HEK293 (cell line): ENCODE measurements at regions not wholly inside any gene's neighbourhood (a gene's known extent, or its start where the extent isn't known, plus 50 kb on each side); places are given as distances from the start of the nearest gene placed in this dataset.

Source experiments
- CTCF ChIA-PET: fragments of 350-600 bp; formaldehyde crosslinking; extraction: SDS; loops from one replicate; lab custom pipeline; 2021; ENCODE audit warnings: antibody characterized with exemption; lab: Yijun Ruan, JAX
- POLR2A ChIA-PET: fragments of 300-600 bp; formaldehyde crosslinking; extraction: SDS; loops from one replicate; lab custom pipeline; 2020; ENCODE audit warnings: antibody characterized with exemption, inconsistent platforms; lab: Yijun Ruan, JAX
- H3K27ac ChIP-seq: fragments of 200-500 bp; sonication (Bioruptor generic); 2 replicates; pipeline ENCODE4 v1.5.1; 2014; ENCODE audit warnings: low read depth, low read length, control low read depth, inconsistent platforms; ENCODE audit errors: extremely low read depth
- H3K36me3 ChIP-seq, 2 experiments: fragments of 200-500 bp in 1 of 2; sonication (Bioruptor generic) in 1 of 2; 1 replicate in 1 of 2; 2 replicates in 1 of 2; pipeline ENCODE4 v1.5.1; 2014 to 2017; ENCODE audit warnings: inconsistent platforms in 2 of 2, low read length in 2 of 2; ENCODE audit not compliant: control insufficient read depth in 2 of 2, insufficient read depth in 1 of 2
- H3K4me1 ChIP-seq: fragments of 200-500 bp; sonication (Bioruptor generic); 2 replicates; pipeline ENCODE4 v1.5.1; 2014; ENCODE audit warnings: mild to moderate bottlenecking, low read length, inconsistent platforms; ENCODE audit not compliant: control insufficient read depth, insufficient read depth
- H3K4me3 ChIP-seq: 2 replicates; pipeline ENCODE4 v1.5.1; 2011; ENCODE audit warnings: low read depth, mild to moderate bottlenecking, control low read depth, low read length, moderate library complexity
- H3K9me3 ChIP-seq: fragments of 200-500 bp; sonication (Bioruptor generic); 2 replicates; pipeline ENCODE4 v1.5.1; 2014; ENCODE audit warnings: low read depth, low read length, inconsistent platforms; ENCODE audit not compliant: control insufficient read depth, insufficient read depth
- FEZF1 ChIP-seq: fragments of 450-650 bp; formaldehyde crosslinking; IDR thresholded peaks from 2 replicates; pipeline ENCODE4 v1.5.1; 2016; ENCODE audit warnings: missing biosample characterization, missing genetic modification characterization
- GFI1B ChIP-seq: fragments of 450-650 bp; formaldehyde crosslinking; IDR thresholded peaks from 2 replicates; pipeline ENCODE4 v1.5.1; 2016; ENCODE audit warnings: missing biosample characterization, missing genetic modification characterization
- OSR2 ChIP-seq: fragments of 450-650 bp; formaldehyde crosslinking; IDR thresholded peaks from 2 replicates; pipeline ENCODE4 v1.5.1; 2016; ENCODE audit warnings: missing biosample characterization, missing genetic modification characterization
- PRDM4 ChIP-seq: fragments of 450-650 bp; formaldehyde crosslinking; IDR thresholded peaks from 2 replicates; pipeline ENCODE4 v1.5.1; 2017; ENCODE audit warnings: missing biosample characterization, missing genetic modification characterization
- PRDM6 ChIP-seq: fragments of 450-650 bp; formaldehyde crosslinking; IDR thresholded peaks from 2 replicates; pipeline ENCODE4 v1.5.1; 2017; ENCODE audit warnings: missing biosample characterization, missing genetic modification characterization
- ZBTB17 ChIP-seq: fragments of 450-650 bp; formaldehyde crosslinking; IDR thresholded peaks from 2 replicates; pipeline ENCODE4 v1.5.1; 2016; ENCODE audit warnings: missing biosample characterization, missing genetic modification characterization
- ZBTB44 ChIP-seq: fragments of 450-650 bp; IDR thresholded peaks from 2 replicates; pipeline ENCODE4 v1.5.1; 2018; ENCODE audit warnings: missing biosample characterization, mild to moderate bottlenecking, missing genetic modification characterization
- ZFP37 ChIP-seq: fragments of 450-650 bp; formaldehyde crosslinking; IDR thresholded peaks from 2 replicates; pipeline ENCODE4 v1.5.1; 2016; ENCODE audit warnings: missing biosample characterization, missing genetic modification characterization
- ZNF138 ChIP-seq: fragments of 450-650 bp; formaldehyde crosslinking; IDR thresholded peaks from 2 replicates; pipeline ENCODE4 v1.5.1; 2016; ENCODE audit warnings: missing biosample characterization, missing genetic modification characterization, borderline replicate concordance
- ZNF335 ChIP-seq: fragments of 450-650 bp; formaldehyde crosslinking; conservative IDR thresholded peaks from 2 replicates; pipeline ENCODE4 v1.5.1; 2016; ENCODE audit warnings: missing biosample characterization, missing genetic modification characterization
- ZNF362 ChIP-seq: fragments of 450-650 bp; formaldehyde crosslinking; IDR thresholded peaks from 2 replicates; pipeline ENCODE4 v1.5.1; 2016; ENCODE audit warnings: missing biosample characterization, missing genetic modification characterization
- ZNF449 ChIP-seq: fragments of 450-650 bp; formaldehyde crosslinking; IDR thresholded peaks from 2 replicates; pipeline ENCODE4 v1.5.1; 2017; ENCODE audit warnings: missing biosample characterization, mild to moderate bottlenecking, missing genetic modification characterization, moderate library complexity
- ZNF48 ChIP-seq: fragments of 450-650 bp; formaldehyde crosslinking; IDR thresholded peaks from 2 replicates; pipeline ENCODE4 v1.5.1; 2016; ENCODE audit warnings: missing biosample characterization, missing genetic modification characterization
- ZNF501 ChIP-seq: fragments of 450-650 bp; formaldehyde crosslinking; IDR thresholded peaks from 2 replicates; pipeline ENCODE4 v1.5.1; 2016; ENCODE audit warnings: missing biosample characterization, missing genetic modification characterization
- ZNF530 ChIP-seq: fragments of 450-650 bp; formaldehyde crosslinking; IDR thresholded peaks from 2 replicates; pipeline ENCODE4 v1.5.1; 2016; ENCODE audit warnings: low read depth, missing biosample characterization, missing genetic modification characterization
- ZNF600 ChIP-seq: fragments of 450-650 bp; formaldehyde crosslinking; IDR thresholded peaks from 2 replicates; pipeline ENCODE4 v1.5.1; 2016; ENCODE audit warnings: missing biosample characterization, missing genetic modification characterization
- ZNF623 ChIP-seq: fragments of 450-650 bp; formaldehyde crosslinking; IDR thresholded peaks from 2 replicates; pipeline ENCODE4 v1.5.1; 2016; ENCODE audit warnings: missing biosample characterization, missing genetic modification characterization
- ZNF645 ChIP-seq: fragments of 450-650 bp; formaldehyde crosslinking; IDR thresholded peaks from 2 replicates; pipeline ENCODE4; 2016; ENCODE audit warnings: missing biosample characterization, missing genetic modification characterization
- ZNF660 ChIP-seq: fragments of 450-650 bp; IDR thresholded peaks from 2 replicates; pipeline ENCODE4 v1.5.1; 2018; ENCODE audit warnings: missing biosample characterization, mild to moderate bottlenecking, missing genetic modification characterization
- ZNF664 ChIP-seq: fragments of 450-650 bp; formaldehyde crosslinking; IDR thresholded peaks from 2 replicates; pipeline ENCODE4 v1.5.1; 2016; ENCODE audit warnings: missing biosample characterization, missing genetic modification characterization
- ZNF704 ChIP-seq: fragments of 450-650 bp; formaldehyde crosslinking; IDR thresholded peaks from 2 replicates; pipeline ENCODE4 v1.5.1; 2016; ENCODE audit warnings: missing biosample characterization, missing genetic modification characterization

GRCh38 chr16:24635900-24636610, 93.4 kb upstream of the TNRC6A start:
- Histone ChIP-seq H3K4me3 (no peak overlapping the region), H3K27ac (no peak overlapping the region), H3K4me1 (peaks cover 6% of the 10 kb centered on the region; the same call in 1 of the 2 replicates), H3K36me3 (no peaks in the 10 kb centered on the region)
- ChIA-PET CTCF (interaction anchor here (1.3 kb wide), 1 partner anchor 17 kb away, joined by 3 read pairs; no protein-coding TSS in a partner anchor), POLR2A (no interaction called here)
- 0 out of 2 replicates have a peak, but pooled peaks have one; percentile 22 for TF ChIP-seq PRDM6 (tag by site-specific recombination)
- peak; percentile 46; the same call in 1 of the 2 replicates for TF ChIP-seq ZNF600
- peak; percentile 88 for TF ChIP-seq ZBTB44 (tag by site-specific recombination)
- no peak for TF ChIP-seq ZNF664 (tag by site-specific recombination)
- 0 out of 2 replicates have a peak, but pooled peaks have one; percentile 22 for TF ChIP-seq PRDM4 (tag by site-specific recombination)
- TF ChIP-seq ZBTB17 = peak; percentile 85
- TF ChIP-seq GFI1B = peak; percentile 66; the same call in 1 of the 2 replicates
- TF ChIP-seq ZNF660 (tag by site-specific recombination) = peak; percentile 66; the same call in 1 of the 2 replicates
- 0 out of 2 replicates have a peak, but pooled peaks have one; percentile 19 for TF ChIP-seq ZNF362
- no peak for TF ChIP-seq ZNF138 (tag by site-specific recombination)
- peak; percentile 92 for TF ChIP-seq ZNF335 (tag by site-specific recombination)
- TF ChIP-seq, all 188 proteins: peak for 9
- H3K9me3 ChIP-seq = no peaks in the 10 kb centered on the region

- H3K9me3 ChIP-seq = no peaks in the 10 kb centered on the region
- no peak overlapping the region for H3K4me3 ChIP-seq
- H3K36me3 ChIP-seq = no peaks in the 10 kb centered on the region
- POLR2A ChIA-PET = no interaction called here
- H3K4me1 ChIP-seq = peaks cover 6% of the 10 kb centered on the region; the same call in 1 of the 2 replicates
- CTCF ChIA-PET = interaction anchor here (1.1 kb wide), 1 partner anchor 71 kb away, joined by 3 read pairs; no protein-coding TSS in a partner anchor
- H3K27ac ChIP-seq = no peak overlapping the region
- TF ChIP-seq GFI1B (no peak), ZNF501 (no peak), ZNF530 (tag by site-specific recombination) (no peak), ZFP37 (tag by site-specific recombination) (no peak), FEZF1 (tag by site-specific recombination) (no peak), ZNF362 (no peak), OSR2 (no peak), ZNF48 (tag by site-specific recombination) (no peak), ZNF623 (tag by site-specific recombination) (no peak), ZNF704 (no peak), ZNF449 (tag by site-specific recombination) (no peak), ZNF645 (tag by site-specific recombination) (no peak)
Measured at GRCh38 chr16:24639769-24640168, 89.7 kb upstream of the TNRC6A start.
